Astrocyte of the hippocampus (primary cell): ENCODE measurements at regions not wholly inside any gene's neighbourhood (a gene's known extent, or its start where the extent isn't known, plus 50 kb on each side); places are given as distances from the start of the nearest gene placed in this dataset.

Source experiments
- DNase-seq: peaks from one replicate; pipeline ENCODE4 v3.0.0; 2011; ENCODE audit warnings: low read depth, low spot score

- peak; percentile 95 for DNase-seq
Measured at GRCh38 chr4:56757821-56758411, 63.6 kb downstream of the SPINK2 start.

GRCh38 chr4:56757261-56757746 is 64.2 kb downstream of the SPINK2 start:
- DNase-seq = peak; percentile 64

DNA sequence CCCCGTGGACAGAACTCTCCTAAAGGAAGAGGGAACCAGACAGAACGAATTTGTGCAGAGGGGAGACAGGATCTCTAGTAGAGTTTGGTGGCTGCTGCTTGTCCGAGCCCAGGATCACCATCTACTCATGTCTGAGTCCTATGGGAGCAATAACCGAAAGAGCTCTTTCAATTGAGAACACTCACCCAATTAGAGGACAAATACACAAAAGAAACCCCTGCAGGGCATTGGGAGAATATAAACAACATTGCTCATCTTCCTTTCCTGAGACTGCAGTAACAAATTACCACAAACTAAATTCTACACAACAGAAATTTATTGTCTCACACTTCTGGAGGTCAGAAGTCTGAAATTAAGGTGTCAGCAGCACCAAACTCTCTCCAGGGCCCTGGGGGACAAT is 65.6 kb downstream of the SPINK2 start:
- DNase-seq = no peak

DNA sequence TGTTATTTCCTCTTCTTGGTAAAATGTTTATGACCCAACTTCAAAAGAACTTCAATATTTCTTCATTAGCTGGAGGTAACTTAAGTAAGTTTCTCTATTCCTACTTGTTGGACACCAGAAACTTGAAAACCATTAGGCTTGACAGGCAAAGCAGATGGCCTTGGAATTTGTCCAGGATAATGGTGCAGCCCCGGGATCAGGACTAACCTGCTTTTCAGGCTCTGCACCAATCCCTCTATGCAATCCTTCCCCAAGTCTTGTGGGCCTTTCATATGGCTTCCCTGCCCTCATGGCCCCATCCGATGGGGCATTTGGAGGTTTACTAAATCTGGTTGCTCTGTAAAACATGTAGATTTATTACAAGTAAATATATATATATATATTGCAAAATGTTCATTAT is 68.5 kb downstream of the SPINK2 start:
- no peak for DNase-seq

DNA sequence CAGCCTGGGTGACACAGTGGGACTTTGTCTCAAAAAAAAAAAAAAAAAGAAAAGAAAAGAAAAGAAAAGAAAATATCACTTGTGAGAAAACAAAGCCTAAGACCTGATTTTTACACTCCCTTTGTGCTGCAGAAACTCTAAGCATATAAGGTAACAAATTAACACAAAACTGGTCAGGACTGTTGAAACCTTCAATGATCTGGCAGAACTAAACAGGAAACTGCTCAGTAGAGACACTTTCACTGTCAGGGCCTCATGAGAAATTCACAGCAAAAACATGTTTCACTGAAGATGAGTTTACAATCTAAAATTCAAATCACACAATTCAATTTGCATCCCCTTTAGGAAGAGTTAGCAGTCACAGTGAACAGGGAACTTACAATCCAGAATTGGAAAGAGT is 69.1 kb upstream of the HOPX start:
- no peak for DNase-seq

DNA sequence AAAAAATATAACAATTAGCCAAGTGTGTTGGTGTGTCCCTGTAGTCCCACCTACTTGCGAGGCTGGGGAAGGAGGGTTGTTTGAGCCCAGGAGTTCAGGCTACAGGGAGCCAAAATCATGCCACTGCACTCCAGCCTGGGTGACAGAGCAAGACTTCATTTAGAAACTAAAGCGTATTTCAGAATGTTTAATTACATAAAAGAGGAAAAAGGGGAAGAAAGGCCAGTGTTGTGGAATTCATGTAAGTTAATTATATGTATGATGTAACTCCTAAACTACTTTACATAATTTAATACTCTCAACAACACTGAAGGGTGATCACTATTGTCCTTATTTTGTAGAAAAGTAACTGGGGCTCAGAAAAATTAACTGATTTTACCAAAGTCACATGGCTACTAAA is 67.2 kb upstream of the HOPX start:
- no peak for DNase-seq

GRCh38 chr4:56746639-56747038 is 65.5 kb upstream of the HOPX start:
- DNase-seq = no peak

DNA sequence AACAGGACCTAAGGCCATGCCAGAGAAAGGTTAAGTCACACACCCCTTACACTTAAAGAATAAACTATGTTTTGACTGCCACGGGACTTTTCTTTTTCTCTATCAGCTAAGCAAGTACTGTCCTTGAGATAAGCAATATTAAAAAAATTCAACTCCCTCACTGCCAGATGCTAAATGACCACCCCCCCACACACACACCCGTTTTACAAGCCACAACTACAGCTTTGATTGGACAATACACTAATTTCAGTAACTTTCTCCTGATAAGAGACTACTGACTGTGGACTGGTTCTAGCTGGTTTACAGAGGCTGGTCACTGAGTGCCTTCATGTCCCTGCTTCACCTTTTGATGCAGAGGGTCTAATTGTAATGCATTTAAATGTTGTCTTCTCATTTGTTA is 63.9 kb upstream of the HOPX start:
- DNase-seq = no peak

GRCh38 chr4:56744030-56744429 is 62.9 kb upstream of the HOPX start:
- no peak for DNase-seq

DNA sequence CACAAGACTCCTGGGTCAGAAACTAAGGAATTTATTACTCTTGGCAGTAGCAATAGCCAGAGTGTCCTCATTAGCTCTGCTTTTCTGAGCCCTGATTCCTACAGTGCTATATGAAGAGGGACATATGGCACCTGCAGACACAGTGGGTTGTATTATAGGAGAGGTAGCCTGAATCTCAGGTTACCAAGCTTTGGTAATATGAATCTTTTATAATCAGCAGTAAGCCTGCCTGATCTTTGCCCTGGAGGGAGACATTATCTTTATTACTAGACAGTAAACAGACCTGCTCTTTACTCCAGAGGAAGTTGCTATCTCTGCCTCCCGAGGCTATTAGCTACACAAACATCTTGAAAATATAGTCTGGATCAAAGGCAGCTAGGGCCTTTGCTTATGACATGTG is 62.5 kb upstream of the HOPX start:
- no peak for DNase-seq

GRCh38 chr4:56742080-56742871 is 61.2 kb upstream of the HOPX start:
- DNase-seq = peak; percentile 59

GRCh38 chr4:56741595-56741994 is 60.5 kb upstream of the HOPX start:
- DNase-seq = no peak

DNA sequence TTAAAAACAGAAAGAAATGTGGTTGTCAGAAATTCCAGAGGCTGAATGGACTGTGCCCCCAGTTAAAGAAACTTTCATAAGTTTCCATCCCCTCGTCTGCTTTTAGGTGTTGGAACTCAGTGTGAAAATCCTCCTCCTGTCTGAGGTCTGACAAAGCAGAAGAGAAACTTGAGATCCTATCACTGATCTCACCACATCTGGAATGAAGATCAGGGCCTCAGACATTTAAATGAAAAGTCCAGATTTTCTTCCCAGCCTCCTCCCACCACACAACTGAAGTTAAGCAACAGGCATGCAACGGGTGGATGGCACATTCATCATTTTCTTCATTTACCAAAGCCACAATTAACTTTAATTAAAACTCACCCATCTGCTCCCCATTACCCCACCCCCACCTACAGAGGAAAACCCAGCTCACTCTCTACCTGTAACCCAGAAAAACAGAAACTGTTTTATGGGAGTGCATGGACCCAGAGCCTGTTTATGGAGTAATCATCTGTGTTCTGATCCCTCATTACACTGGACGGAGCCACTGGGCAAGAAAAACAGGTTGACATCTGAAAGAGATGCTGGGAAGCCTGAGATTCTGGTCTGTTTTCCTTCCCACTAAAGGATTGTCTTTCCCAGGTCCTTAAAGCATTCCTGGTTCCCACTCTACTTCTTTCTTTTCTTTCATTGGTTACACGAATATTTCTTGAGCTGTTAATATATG is 58.1 kb upstream of the HOPX start:
- no peak for DNase-seq

- no peak for DNase-seq
Measured at GRCh38 chr4:56737666-56738065, 56.6 kb upstream of the HOPX start.

DNA sequence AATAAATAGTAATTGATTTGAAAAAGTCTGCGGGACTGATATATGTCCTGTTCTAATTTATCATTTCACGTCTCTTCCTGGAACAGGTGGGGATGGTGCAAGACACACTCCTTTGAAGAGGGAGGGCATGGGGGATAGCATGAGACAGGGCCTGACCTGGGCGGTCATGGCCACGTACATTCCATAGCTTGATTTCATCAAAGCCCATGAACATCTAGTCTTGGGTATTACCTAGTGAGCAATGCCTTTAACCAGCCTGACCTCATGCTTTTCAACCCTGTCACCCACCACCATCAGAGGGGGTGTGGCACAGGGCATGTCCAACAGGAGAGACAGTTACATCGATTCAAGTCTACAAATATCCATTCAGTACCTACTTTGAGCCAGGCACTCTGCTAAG is 52.3 kb upstream of the HOPX start:
- no peak for DNase-seq

DNA sequence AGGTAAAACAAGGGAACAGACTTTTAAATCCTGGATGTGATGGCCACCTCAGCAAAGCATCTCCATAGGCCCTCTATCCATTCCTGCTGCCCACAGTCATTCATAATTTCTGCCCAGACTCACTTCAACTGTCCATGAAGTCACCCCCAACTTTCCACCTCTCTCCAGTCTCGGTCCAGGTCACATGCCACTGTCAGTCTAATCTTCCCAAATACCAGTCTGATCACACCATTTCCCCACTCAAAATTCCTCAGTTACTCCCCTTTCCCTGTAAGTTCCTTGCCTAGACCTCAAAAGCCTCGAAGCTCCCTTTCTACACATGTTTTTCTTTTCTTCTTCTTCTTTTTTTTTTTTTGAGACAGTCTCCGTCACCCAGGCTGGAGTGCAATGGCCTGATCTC is 51.2 kb upstream of the HOPX start:
- peak; percentile 4 for DNase-seq

DNA sequence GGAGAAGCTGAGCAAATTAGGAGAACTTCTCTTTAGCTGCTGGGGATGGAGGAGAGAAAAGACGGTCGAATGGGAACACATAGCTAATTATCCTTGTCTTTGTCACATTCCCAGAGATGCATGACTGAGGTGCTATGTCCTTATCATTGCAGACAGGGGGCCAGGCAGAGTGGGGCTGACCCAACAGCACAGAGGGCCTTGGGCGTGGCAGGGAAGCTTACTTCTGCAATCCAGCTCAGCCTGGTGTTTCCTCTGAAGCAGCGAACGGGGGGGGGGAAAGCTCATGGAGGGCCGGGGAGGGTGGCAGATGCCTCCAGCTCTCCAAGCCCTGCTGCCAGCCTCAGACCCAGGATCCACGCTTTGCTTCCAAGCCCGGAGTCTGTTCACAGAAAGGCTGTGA is 50.8 kb upstream of the HOPX start:
- no peak for DNase-seq
